ENCODE measurements at regions not wholly inside any gene's neighbourhood (a gene's known extent, or its start where the extent isn't known, plus 50 kb on each side); places are given as distances from the start of the nearest gene placed in this dataset.
"Not testable (repeated sequence)": the region's sequence is repeated elsewhere in the genome, so short reads cannot be mapped to it uniquely, and the experiment has no call there.

DNA sequence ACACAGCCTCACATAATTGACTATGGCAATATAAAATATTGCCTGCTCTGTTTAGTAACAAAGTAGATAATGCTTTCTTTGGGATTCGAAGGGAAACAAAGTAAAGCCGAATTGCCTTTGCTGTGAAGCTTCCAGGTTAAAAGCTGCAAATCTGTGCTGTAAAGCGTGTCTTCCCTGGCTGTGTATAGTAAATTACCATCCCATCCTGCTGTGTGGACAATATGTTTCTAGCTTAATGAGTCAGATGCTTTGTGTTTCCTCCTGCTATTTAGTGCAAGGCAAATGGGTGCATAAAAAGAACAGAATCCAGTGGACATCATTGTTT is 265.1 kb downstream of the SOCS6 start:
- no peaks in the 10 kb centered on the region for H3K27me3 ChIP-seq
- intact Hi-C loops (cut with DNase I), result no loop called here
- no peak overlapping the region for H3K4me3 ChIP-seq
- TF ChIP-seq POLR2A (IDR thresholded peaks at IDR 0.05), result no peak
- TF ChIP-seq, protein P1, sequence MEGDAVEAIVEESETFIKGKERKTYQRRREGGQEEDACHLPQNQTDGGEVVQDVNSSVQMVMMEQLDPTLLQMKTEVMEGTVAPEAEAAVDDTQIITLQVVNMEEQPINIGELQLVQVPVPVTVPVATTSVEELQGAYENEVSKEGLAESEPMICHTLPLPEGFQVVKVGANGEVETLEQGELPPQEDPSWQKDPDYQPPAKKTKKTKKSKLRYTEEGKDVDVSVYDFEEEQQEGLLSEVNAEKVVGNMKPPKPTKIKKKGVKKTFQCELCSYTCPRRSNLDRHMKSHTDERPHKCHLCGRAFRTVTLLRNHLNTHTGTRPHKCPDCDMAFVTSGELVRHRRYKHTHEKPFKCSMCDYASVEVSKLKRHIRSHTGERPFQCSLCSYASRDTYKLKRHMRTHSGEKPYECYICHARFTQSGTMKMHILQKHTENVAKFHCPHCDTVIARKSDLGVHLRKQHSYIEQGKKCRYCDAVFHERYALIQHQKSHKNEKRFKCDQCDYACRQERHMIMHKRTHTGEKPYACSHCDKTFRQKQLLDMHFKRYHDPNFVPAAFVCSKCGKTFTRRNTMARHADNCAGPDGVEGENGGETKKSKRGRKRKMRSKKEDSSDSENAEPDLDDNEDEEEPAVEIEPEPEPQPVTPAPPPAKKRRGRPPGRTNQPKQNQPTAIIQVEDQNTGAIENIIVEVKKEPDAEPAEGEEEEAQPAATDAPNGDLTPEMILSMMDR (IDR thresholded peaks at IDR 0.05), result no peak
- no peak overlapping the region for H3K27ac ChIP-seq
- no peaks in the 10 kb centered on the region for H3K4me1 ChIP-seq
- H3K36me3 ChIP-seq (replicated peaks in 1 of 2; ENCODE audit: insufficient read depth in 1 of 2, low read depth in 2 of 2), result no peaks in the 10 kb centered on the region
- ATAC-seq, result no peak
- 56 to 62% methylated on average over 3 of the region's 3 CpGs for WGBS, 2 donors
- no peak for DNase-seq
- no peaks in the 10 kb centered on the region for H3K9me3 ChIP-seq

DNA sequence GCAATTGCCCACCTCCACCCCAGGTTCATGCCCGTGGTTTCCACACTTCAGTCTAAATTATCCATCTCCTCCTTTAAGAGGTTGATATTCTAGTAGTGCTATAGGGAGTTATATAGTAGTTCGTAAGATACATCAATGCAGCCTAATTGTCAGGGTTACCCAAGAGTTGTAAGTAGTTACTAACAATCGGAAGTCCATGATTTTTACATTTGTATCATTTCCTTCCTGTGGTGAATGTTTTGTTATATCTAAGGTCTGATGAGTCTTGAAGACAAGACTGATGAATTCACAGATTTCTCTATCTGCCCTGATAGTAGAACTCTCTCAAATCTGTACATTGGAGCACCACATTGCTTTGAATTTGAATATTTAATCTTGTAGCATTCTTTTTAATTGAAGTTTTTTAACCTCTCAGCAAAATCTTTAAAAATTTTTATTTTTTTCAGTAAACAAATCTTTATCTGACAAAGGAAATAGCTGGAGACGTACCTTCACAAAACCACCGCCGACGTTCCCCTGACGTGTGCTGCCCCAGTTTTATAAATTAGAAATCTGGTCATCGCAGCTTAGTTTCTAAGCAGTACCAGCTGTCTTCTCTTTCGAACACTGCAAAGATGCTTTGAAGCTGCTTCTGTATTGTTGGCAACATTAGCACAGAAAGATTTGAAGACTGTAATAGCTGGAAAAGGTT is 264.5 kb downstream of the SOCS6 start:
- TF ChIP-seq POLR2A (IDR thresholded peaks at IDR 0.05), result no peak
- TF ChIP-seq, protein P1 (IDR thresholded peaks at IDR 0.05), result no peak
- H3K27ac ChIP-seq, result no peak overlapping the region

DNA sequence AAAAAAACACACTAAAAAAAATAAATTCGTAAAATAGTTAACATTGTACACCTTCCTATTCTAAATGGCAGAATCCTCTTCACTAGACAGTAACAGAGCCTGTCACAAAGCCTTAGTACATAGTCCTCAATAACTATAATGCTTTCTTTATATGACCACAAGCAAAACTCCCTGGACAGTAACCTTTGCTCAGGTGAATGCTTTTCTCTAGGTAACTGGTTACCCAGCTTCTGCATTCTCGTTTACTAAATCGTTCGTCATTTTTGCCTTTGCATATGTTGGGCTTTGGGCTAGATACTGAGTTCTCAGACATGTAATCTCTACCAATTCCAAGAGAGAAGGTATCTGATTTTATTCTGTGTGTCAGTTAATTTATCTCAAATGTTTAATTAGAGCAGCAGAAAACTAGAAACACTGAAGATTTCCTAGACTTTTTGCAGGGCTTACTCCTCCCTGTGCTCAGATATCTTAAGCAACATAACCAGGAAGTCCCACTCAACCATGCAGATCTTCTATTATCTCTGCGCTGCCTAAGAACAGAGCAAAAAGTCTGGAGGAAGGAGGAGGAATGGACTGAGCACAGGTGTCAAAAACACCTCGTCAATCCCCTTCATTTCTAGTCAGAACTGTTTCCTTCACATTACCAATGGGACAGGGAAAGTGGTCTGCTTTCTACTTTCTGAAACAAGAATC is 247.7 kb downstream of the SOCS6 start:
- Histone ChIP-seq H3K36me3 (replicated peaks in 1 of 2; ENCODE audit: insufficient read depth in 1 of 2, low read depth in 2 of 2) (no peaks in the 10 kb centered on the region), H3K4me1 (no peaks in the 10 kb centered on the region), H3K27ac (no peak overlapping the region), H3K4me3 (no peak overlapping the region), H3K9me3 (peaks cover 0 to 2% (median 0%) of the 10 kb centered on the region in 3 donors), H3K27me3 (no peaks in the 10 kb centered on the region)
- WGBS, 2 donors, result 33 to 50% methylated on average over 6 of the region's 6 CpGs
- ATAC-seq (no peak), DNase-seq (no peak)
- intact Hi-C loops (cut with DNase I), result no loop called here
- no peak for TF ChIP-seq POLR2A (IDR thresholded peaks at IDR 0.05)
- TF ChIP-seq, protein P1 (IDR thresholded peaks at IDR 0.05), result no peak

More for the DNA sequence above, 264.5 kb downstream of the SOCS6 start:
- no peak overlapping the region for H3K4me3 ChIP-seq
- 61 to 66% methylated on average over 10 of the region's 10 CpGs for WGBS, 2 donors
- H3K27me3 ChIP-seq, result no peaks in the 10 kb centered on the region
- DNase-seq (no peak), ATAC-seq (no peak)
- no peaks in the 10 kb centered on the region for H3K36me3 ChIP-seq (replicated peaks in 1 of 2; ENCODE audit: insufficient read depth in 1 of 2, low read depth in 2 of 2)
- H3K4me1 ChIP-seq, result no peaks in the 10 kb centered on the region
- intact Hi-C loops (cut with DNase I), result no loop called here
- no peaks in the 10 kb centered on the region for H3K9me3 ChIP-seq

GRCh38 chr18:70535041-70535440 is 246.2 kb downstream of the SOCS6 start:
- 55 to 65% methylated on average over 5 of the region's 5 CpGs for WGBS, 2 donors
- no peak for DNase-seq

DNA sequence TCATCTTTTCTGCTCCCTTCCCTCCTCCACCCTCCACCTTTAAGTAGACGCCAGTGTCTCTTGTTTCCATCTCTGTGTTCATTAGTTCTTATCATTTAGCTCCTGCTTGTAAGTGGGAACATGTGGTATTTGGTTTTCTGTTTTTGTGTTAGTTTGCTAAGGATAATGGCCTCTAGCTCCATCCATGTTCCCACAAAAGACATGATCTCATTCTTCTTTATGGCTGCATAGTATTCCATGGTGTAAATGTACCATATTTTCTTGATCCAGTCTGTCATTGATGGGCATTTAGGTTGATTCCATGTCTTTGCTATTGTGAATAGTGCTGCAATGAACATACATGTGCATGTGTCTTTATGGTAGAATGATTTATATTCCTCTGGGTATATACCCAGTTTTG is 236.5 kb downstream of the SOCS6 start:
- whole genome bisulfite sequencing, 2 donors, result 63 to 84% methylated on average over 1 of the region's 1 CpG
- intact Hi-C loops (cut with DNase I); DNase-seq; H3K36me3 ChIP-seq (replicated peaks in 1 of 2; ENCODE audit: insufficient read depth in 1 of 2, low read depth in 2 of 2); H3K4me1 ChIP-seq; H3K27ac ChIP-seq; H3K9me3 ChIP-seq; H3K27me3 ChIP-seq; ATAC-seq; H3K4me3 ChIP-seq: not testable (repeated sequence)

More at GRCh38 chr18:70535041-70535440, 246.2 kb downstream of the SOCS6 start:
- H3K4me1 ChIP-seq, result no peaks in the 10 kb centered on the region
- H3K27me3 ChIP-seq, result no peaks in the 10 kb centered on the region
- H3K27ac ChIP-seq, result no peak overlapping the region
- no peak for TF ChIP-seq POLR2A (IDR thresholded peaks at IDR 0.05)
- TF ChIP-seq, protein P1 (IDR thresholded peaks at IDR 0.05), result no peak
- H3K36me3 ChIP-seq (replicated peaks in 1 of 2; ENCODE audit: insufficient read depth in 1 of 2, low read depth in 2 of 2), result no peaks in the 10 kb centered on the region
- no peak overlapping the region for H3K4me3 ChIP-seq
- ATAC-seq, result no peak
- intact Hi-C loops (cut with DNase I), result no loop called here
- H3K9me3 ChIP-seq, result peaks cover 0 to 9% (median 0%) of the 10 kb centered on the region in 3 donors
